K562 (cell line): ENCODE measurements at regions not wholly inside any gene's neighbourhood (a gene's known extent, or its start where the extent isn't known, plus 50 kb on each side); places are given as distances from the start of the nearest gene placed in this dataset.

Source experiments
- ATAC-seq: fragments of 200-7000 bp; cut with Tn5 transposase; 3 replicates; pipeline ENCODE4 v1.9.1; 2020; ENCODE audit warnings: moderate library complexity
- BruUV-seq: library from RNA; stranded (reverse); fragments of 400-500 nt; replicated peaks from 2 replicates; lab custom pipeline; 2021; lab: Mats Ljungman, UMichigan
- CTCF ChIA-PET: fragments of 300-600 bp; formaldehyde crosslinking; extraction: SDS; loops from one replicate; lab custom pipeline; 2021; ENCODE audit warnings: low intra/inter-chr PET ratio; lab: Yijun Ruan, JAX
- POLR2A ChIA-PET: fragments of 300-600, 350-650 bp; sonication (Branson Sonifier 250); formaldehyde crosslinking; extraction: SDS; loops from one replicate; lab custom pipeline; 2021; ENCODE audit warnings: antibody characterized with exemption, inconsistent platforms; lab: Yijun Ruan, JAX
- DNase-seq, 4 experiments: peaks; one replicate each; pipeline versions ENCODE4 v3.0.0 to v3.0.0-alpha.2; 2011 to 2018; ENCODE audit warnings: low spot score in 3 of 4, mixed read lengths in 3 of 4; ENCODE audit errors: extremely low read depth in 1 of 4
- FAIRE-seq: peaks from 2 replicates; lab custom pipeline; 2011; peaks lifted over from hg19 to GRCh38; lab: Jason Lieb, UNC
- H2AFZ ChIP-seq: 2 replicates; pipeline ENCODE4 v1.6.0; 2011; ENCODE audit warnings: low read depth, low read length, control low read depth, inconsistent platforms
- H3K27ac ChIP-seq: fragments of 200-600 bp; 3 replicates; pipeline ENCODE4 v1.8.0; 2011; ENCODE audit warnings: low read depth, mild to moderate bottlenecking, control low read depth, inconsistent platforms, low read length, moderate library complexity, mixed read lengths; ENCODE audit errors: extremely low read depth
- H3K27me3 ChIP-seq, 2 experiments: fragments of 300-600 bp in 1 of 2; 2 replicates in 1 of 2; 3 replicates in 1 of 2; pipeline versions ENCODE4 v1.6.0 to v1.8.0; 2011; ENCODE audit warnings: inconsistent platforms in 2 of 2, low read length in 2 of 2, mild to moderate bottlenecking in 1 of 2, mixed read lengths in 1 of 2, moderate library complexity in 1 of 2; ENCODE audit not compliant: control insufficient read depth in 2 of 2, insufficient read depth in 2 of 2
- H3K36me3 ChIP-seq: fragments of 300-600 bp; 3 replicates; pipeline ENCODE4 v1.8.0; 2011; ENCODE audit warnings: mild to moderate bottlenecking, low read length, inconsistent platforms; ENCODE audit not compliant: control insufficient read depth, insufficient read depth
- H3K4me1 ChIP-seq, 2 experiments: fragments of 200-600 bp in 1 of 2; replicated peaks in 1 of 2; 2 replicates in 1 of 2; 3 replicates in 1 of 2; pipeline versions ENCODE4 v1.5.1 to v1.8.0; 2011; ENCODE audit warnings: inconsistent platforms in 2 of 2, low read length in 2 of 2, mild to moderate bottlenecking in 1 of 2, mixed read lengths in 1 of 2, moderate library complexity in 1 of 2; ENCODE audit not compliant: control insufficient read depth in 2 of 2, insufficient read depth in 2 of 2
- H3K4me2 ChIP-seq: 2 replicates; pipeline ENCODE4 v1.6.1; 2011; ENCODE audit warnings: low read length, control low read depth, inconsistent platforms, mixed read lengths; ENCODE audit not compliant: insufficient read depth
- H3K4me3 ChIP-seq: fragments of 200-600 bp; sonication (generic), shearing (Covaris generic); 2 replicates; pipeline ENCODE4 v1.5.1; 2016; ENCODE audit warnings: control low read depth, inconsistent platforms
- H3K79me2 ChIP-seq: fragments of 200-600 bp; 3 replicates; pipeline ENCODE4 v1.8.0; 2011; ENCODE audit warnings: low read length, inconsistent platforms; ENCODE audit not compliant: control insufficient read depth, insufficient read depth
- H3K9ac ChIP-seq, 2 experiments: 2 replicates each; pipeline versions ENCODE4 v1.6.0 to v1.6.1; 2011; ENCODE audit warnings: low read depth in 2 of 2, low read length in 2 of 2, control low read depth in 1 of 2, inconsistent platforms in 1 of 2, mild to moderate bottlenecking in 1 of 2, mixed read lengths in 1 of 2; ENCODE audit not compliant: insufficient read depth in 1 of 2
- H3K9me1 ChIP-seq: one replicate; pipeline ENCODE4 v1.6.0; 2011; ENCODE audit warnings: inconsistent platforms, mild to moderate bottlenecking, low read length, moderate library complexity; ENCODE audit not compliant: control insufficient read depth, insufficient read depth
- H3K9me3 ChIP-seq: replicated peaks from 2 replicates; pipeline ENCODE4 v1.5.1; 2011; ENCODE audit warnings: low read depth, low read length, inconsistent platforms; ENCODE audit not compliant: control insufficient read depth, insufficient read depth
- H4K20me1 ChIP-seq: replicated peaks from 2 replicates; pipeline ENCODE4 v1.6.1; 2011; ENCODE audit warnings: low read length, inconsistent platforms, mixed read lengths; ENCODE audit not compliant: control insufficient read depth, insufficient read depth
- CUX1 ChIP-seq: fragments of 200-800 bp; sonication (Bioruptor generic); IDR thresholded peaks from 2 replicates; pipeline ENCODE4 v1.6.1; 2016; ENCODE audit warnings: missing genetic modification characterization, missing compliant biosample characterization
- DIDO1 ChIP-seq: fragments of 450-650 bp; IDR thresholded peaks from 2 replicates; pipeline ENCODE4 v1.6.1; 2016; ENCODE audit warnings: low read depth, missing biosample characterization, missing genetic modification characterization
- ELF2 ChIP-seq: fragments of 250-450 bp; sonication (Bioruptor Pico); IDR thresholded peaks from 2 replicates; pipeline ENCODE4 v1.5.0; 2021; ENCODE audit warnings: mild to moderate bottlenecking
- HDAC8 ChIP-seq: fragments of 450-650 bp; IDR thresholded peaks from 2 replicates; pipeline ENCODE4 v1.6.1; 2016; ENCODE audit warnings: mild to moderate bottlenecking, missing genetic modification characterization, moderate library complexity, missing compliant biosample characterization
- MCM7 ChIP-seq, 2 experiments: fragments of 450-650 bp; IDR thresholded peaks; 2 replicates each; pipeline ENCODE4 v1.6.1; 2016 to 2018
- MYBL2 ChIP-seq, 2 experiments: fragments of 450-650 bp in 1 of 2; sonication (generic) in 1 of 2; formaldehyde crosslinking in 1 of 2; IDR thresholded peaks; 2 replicates each; pipeline versions ENCODE4 v1.6.1 to v1.8.1; 2017 to 2022; ENCODE audit warnings: borderline replicate concordance in 1 of 2, inconsistent platforms in 1 of 2, low read depth in 1 of 2, mild to moderate bottlenecking in 1 of 2, missing genetic modification reagents in 1 of 2, moderate library complexity in 1 of 2
- NFXL1 ChIP-seq: fragments of 450-650 bp; formaldehyde crosslinking; IDR thresholded peaks from 2 replicates; pipeline ENCODE4 v1.4.0; 2021; ENCODE audit warnings: mild to moderate bottlenecking
- NUFIP1 ChIP-seq: fragments of 450-650 bp; IDR thresholded peaks from 2 replicates; pipeline ENCODE4 v1.6.1; 2018; ENCODE audit not compliant: partially characterized antibody
- POLR2A ChIP-seq: fragments of 450-650 bp; conservative IDR thresholded peaks from 2 replicates; pipeline ENCODE4 v1.6.1; 2016
- SIX5 ChIP-seq, 2 experiments: IDR thresholded peaks; 2 replicates each; pipeline ENCODE4 v1.6.1; 2011; ENCODE audit warnings: low read length in 2 of 2, borderline replicate concordance in 1 of 2, low read depth in 1 of 2, mild to moderate bottlenecking in 1 of 2, moderate library complexity in 1 of 2; ENCODE audit not compliant: insufficient read depth in 1 of 2
- SMAD3 ChIP-seq: fragments of 450-650 bp; formaldehyde crosslinking; conservative IDR thresholded peaks from 2 replicates; pipeline ENCODE4 v1.4.0; 2020; ENCODE audit warnings: mild to moderate bottlenecking
- SNAPC5 ChIP-seq: fragments of 250-450 bp; sonication (Bioruptor Pico); IDR thresholded peaks from 2 replicates; pipeline ENCODE4 v1.8.0; 2021; ENCODE audit warnings: moderate library complexity, mild to moderate bottlenecking, inconsistent platforms
- TCF15 ChIP-seq: fragments of 250-450 bp; sonication (Bioruptor Pico); IDR thresholded peaks from 2 replicates; pipeline ENCODE4 v1.8.0; 2022; ENCODE audit warnings: moderate library complexity, mild to moderate bottlenecking, inconsistent platforms
- TEAD2 ChIP-seq: fragments of 450-650 bp; IDR thresholded peaks from 2 replicates; pipeline ENCODE4 v1.6.1; 2016; ENCODE audit warnings: missing genetic modification characterization, control low read depth, missing compliant biosample characterization
- ZNF121 ChIP-seq: sonication (generic); formaldehyde crosslinking; conservative IDR thresholded peaks from 2 replicates; pipeline ENCODE4 v1.8.0; 2022; ENCODE audit warnings: missing genetic modification reagents
- ZNF232 ChIP-seq: sonication (generic); formaldehyde crosslinking; IDR thresholded peaks from 2 replicates; pipeline ENCODE4 v1.8.0; 2022; ENCODE audit warnings: mild to moderate bottlenecking, missing genetic modification reagents
- ZNF282 ChIP-seq: sonication (generic); formaldehyde crosslinking; IDR thresholded peaks from 2 replicates; pipeline ENCODE4 v1.8.1; 2023; ENCODE audit warnings: missing genetic modification reagents
- ZNF311 ChIP-seq: fragments of 250-450 bp; sonication (Bioruptor Pico); IDR thresholded peaks from 2 replicates; pipeline ENCODE4 v1.4.0; 2020; ENCODE audit warnings: mild to moderate bottlenecking, moderate library complexity
- ZNF655 ChIP-seq: fragments of 250-450 bp; sonication (Bioruptor Pico); IDR thresholded peaks from 2 replicates; pipeline ENCODE4 v1.5.0; 2021
- WGBS: fragments of 100-300 bp; shearing (Covaris generic); methylation state at CpG from one replicate; pipeline ENCODE4 v1.1.6; 2016; ENCODE audit warnings: low coverage, mixed read lengths; ENCODE audit not compliant: insufficient coverage; ENCODE audit errors: missing lambda C conversion rate; 5-methylcytosine and 5-hydroxymethylcytosine counted together
- in situ Hi-C: fragments of 300-500 bp; cut with MboI; formaldehyde crosslinking; loops from 4 replicates; pipeline ENCODE4 v1.15.0; 2018; ENCODE audit warnings: inconsistent platforms, mixed read lengths
- intact Hi-C: fragments of 100-400 bp; cut with micrococcal nuclease; formaldehyde crosslinking; loops from 2 replicates; pipeline ENCODE4 v1.14.2; 2022

GRCh38 chr3:74559261-74559660 is 55.2 kb downstream of the CNTN3 start:
- Histone ChIP-seq H3K9me1 (no peaks in the 10 kb centered on the region), H3K4me2 (no peak overlapping the region), H3K79me2 (no peaks in the 10 kb centered on the region), H2AFZ (no peak overlapping the region), H3K36me3 (no peaks in the 10 kb centered on the region), H3K9ac (no peak overlapping the region), H3K27me3 (no peaks in the 10 kb centered on the region), H3K27ac (no peak overlapping the region), H4K20me1 (no peaks in the 10 kb centered on the region), H3K9me3 (no peaks in the 10 kb centered on the region), H3K4me1 (no peaks in the 10 kb centered on the region), H3K4me3 (no peak overlapping the region)
- intact Hi-C loops, result no loop called here
- ATAC-seq, result no peak
- POLR2A ChIA-PET, result no interaction called here
- WGBS, result 2% methylated on average over 5 of the region's 5 CpGs
- no peak for FAIRE-seq
- no peak for DNase-seq
- CTCF ChIA-PET, result no interaction called here
- TF ChIP-seq NFXL1 (CRISPR knock-in tag) (no peak), DIDO1 (tag) (no peak), ZNF232 (CRISPR knock-in tag) (no peak), ELF2 (no peak), MYBL2 (IDR thresholded peaks at IDR 0.05; ENCODE audit: low read depth) (no peak), MYBL2 (CRISPR knock-in tag; IDR thresholded peaks at IDR 0.05; ENCODE audit: borderline replicate concordance) (no peak), ZNF655 (CRISPR knock-in tag) (no peak), TCF15 (CRISPR knock-in tag) (no peak), CUX1 (CRISPR knock-in tag) (no peak), POLR2A (no peak), SNAPC5 (CRISPR knock-in tag) (no peak), TEAD2 (no peak), HDAC8 (tag) (no peak), SIX5 (IDR thresholded peaks at IDR 0.05; ENCODE audit: borderline replicate concordance in 1 of 2, insufficient read depth in 1 of 2, low read depth in 1 of 2, low read length in 2 of 2) (no peak), NUFIP1 (no peak), ZNF311 (no peak), ZNF121 (CRISPR knock-in tag) (no peak), ZNF282 (no peak), SMAD3 (no peak), MCM7 (IDR thresholded peaks at IDR 0.05) (no peak)
- in situ Hi-C loops, result no loop called here
- no TSS peak for BruUV-seq
